ENCODE measurements at regions not wholly inside any gene's neighbourhood (a gene's known extent, or its start where the extent isn't known, plus 50 kb on each side); places are given as distances from the start of the nearest gene placed in this dataset.

GRCh38 chr3:5401002-5401401 lies 213.5 kb downstream of the EDEM1 start:
- intact Hi-C loops (cut with DNase I; ENCODE audit: low total_unique reads), result no loop called here
- Histone ChIP-seq H3K4me3 (no peak overlapping the region), H3K27me3 (no peaks in the 10 kb centered on the region), H3K36me3 (no peaks in the 10 kb centered on the region), H3K4me1 (no peaks in the 10 kb centered on the region), H3K9me3 (no peaks in the 10 kb centered on the region), H3K27ac (no peak overlapping the region)
- DNase-seq (ENCODE audit: low spot score in 2 of 2), result no peak
- TF ChIP-seq POLR2AphosphoS5 (IDR thresholded peaks at IDR 0.05), result no peak
- no peak for TF ChIP-seq POLR2A (IDR thresholded peaks at IDR 0.05)
- no peak for TF ChIP-seq CTCF (IDR thresholded peaks at IDR 0.05)

- Histone ChIP-seq H3K4me3 (no peak overlapping the region), H3K9me3 (no peaks in the 10 kb centered on the region), H3K4me1 (no peaks in the 10 kb centered on the region), H3K36me3 (no peaks in the 10 kb centered on the region), H3K27ac (no peak overlapping the region), H3K27me3 (no peaks in the 10 kb centered on the region)
- intact Hi-C loops (cut with DNase I; ENCODE audit: low total_unique reads), result no loop called here
- no peak for TF ChIP-seq POLR2AphosphoS5 (IDR thresholded peaks at IDR 0.05)
- no peak for TF ChIP-seq CTCF (IDR thresholded peaks at IDR 0.05)
- no peak for TF ChIP-seq POLR2A (IDR thresholded peaks at IDR 0.05)
- DNase-seq (ENCODE audit: low spot score in 2 of 2), result no peak
Measured at GRCh38 chr3:5404718-5405117, 217.2 kb downstream of the EDEM1 start.

- no peak for TF ChIP-seq POLR2A (IDR thresholded peaks at IDR 0.05)
- no peak for TF ChIP-seq POLR2AphosphoS5 (IDR thresholded peaks at IDR 0.05)
- no peak for TF ChIP-seq CTCF (IDR thresholded peaks at IDR 0.05)
- H3K4me3 ChIP-seq, result no peak overlapping the region
Measured at GRCh38 chr3:5411786-5412185, 224.3 kb downstream of the EDEM1 start.

GRCh38 chr3:5423076-5423475 lies 235.6 kb downstream of the EDEM1 start:
- no peaks in the 10 kb centered on the region for H3K27me3 ChIP-seq
- H3K36me3 ChIP-seq, result no peaks in the 10 kb centered on the region
- no peak overlapping the region for H3K27ac ChIP-seq
- H3K9me3 ChIP-seq, result no peaks in the 10 kb centered on the region
- no peaks in the 10 kb centered on the region for H3K4me1 ChIP-seq
- no peak overlapping the region for H3K4me3 ChIP-seq
- no peak for DNase-seq (ENCODE audit: low spot score in 2 of 2)
- TF ChIP-seq POLR2A (IDR thresholded peaks at IDR 0.05) (no peak), CTCF (IDR thresholded peaks at IDR 0.05) (no peak), POLR2AphosphoS5 (IDR thresholded peaks at IDR 0.05) (no peak)
- intact Hi-C loops (cut with DNase I; ENCODE audit: low total_unique reads), result no loop called here

More at GRCh38 chr3:5411786-5412185, 224.3 kb downstream of the EDEM1 start:
- H3K27me3 ChIP-seq, result no peaks in the 10 kb centered on the region
- intact Hi-C loops (cut with DNase I; ENCODE audit: low total_unique reads), result no loop called here
- no peaks in the 10 kb centered on the region for H3K9me3 ChIP-seq
- H3K36me3 ChIP-seq, result no peaks in the 10 kb centered on the region
- H3K27ac ChIP-seq, result no peak overlapping the region
- no peak for DNase-seq (ENCODE audit: low spot score in 2 of 2)
- no peaks in the 10 kb centered on the region for H3K4me1 ChIP-seq

- Histone ChIP-seq H3K4me1 (no peaks in the 10 kb centered on the region), H3K27ac (no peak overlapping the region), H3K9me3 (no peaks in the 10 kb centered on the region), H3K36me3 (no peaks in the 10 kb centered on the region), H3K4me3 (no peak overlapping the region), H3K27me3 (no peaks in the 10 kb centered on the region)
- DNase-seq (ENCODE audit: low spot score in 2 of 2), result no peak
- intact Hi-C loops (cut with DNase I; ENCODE audit: low total_unique reads), result no loop called here
- TF ChIP-seq POLR2AphosphoS5 (IDR thresholded peaks at IDR 0.05) (no peak), POLR2A (IDR thresholded peaks at IDR 0.05) (no peak), CTCF (IDR thresholded peaks at IDR 0.05) (no peak)
Measured at GRCh38 chr3:5423523-5423922, 236.0 kb downstream of the EDEM1 start.
